Inflammatory macrophage treated with lipopolysaccharide for 1 hour (primary cell): ENCODE measurements at regions not wholly inside any gene's neighbourhood (a gene's known extent, or its start where the extent isn't known, plus 50 kb on each side); places are given as distances from the start of the nearest gene placed in this dataset.

Source experiments
- DNase-seq, 2 donors: peaks; one replicate each; pipeline ENCODE4 v3.0.0-alpha.2; 2020 to 2022

DNA sequence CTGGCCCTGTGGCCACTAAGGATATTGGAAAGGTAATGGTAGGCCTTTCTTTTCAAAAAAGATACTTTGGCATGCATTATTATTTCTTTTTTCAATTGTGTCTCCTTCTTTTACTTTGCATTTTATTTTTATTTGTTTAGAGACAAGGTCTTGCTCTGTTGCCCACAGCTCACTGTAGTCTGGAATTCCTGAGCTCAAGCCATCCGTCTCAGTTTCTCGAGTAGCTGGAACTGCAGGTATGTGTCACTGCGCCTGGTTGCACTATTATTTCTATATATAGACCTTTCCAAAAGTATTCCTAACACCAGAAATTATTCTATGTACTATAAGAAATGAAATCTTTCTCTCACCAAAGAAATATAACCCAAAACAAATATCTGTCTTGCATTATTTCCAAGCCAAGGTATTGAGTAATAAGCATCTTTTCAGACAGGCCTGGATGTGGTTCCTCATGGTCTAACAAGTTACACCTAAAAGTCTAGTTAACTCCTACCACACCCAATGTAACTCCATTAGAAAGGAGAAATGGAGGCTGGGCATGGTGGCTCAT is 500.8 kb upstream of the ANKRD30A start:
- DNase-seq = no peak

DNA sequence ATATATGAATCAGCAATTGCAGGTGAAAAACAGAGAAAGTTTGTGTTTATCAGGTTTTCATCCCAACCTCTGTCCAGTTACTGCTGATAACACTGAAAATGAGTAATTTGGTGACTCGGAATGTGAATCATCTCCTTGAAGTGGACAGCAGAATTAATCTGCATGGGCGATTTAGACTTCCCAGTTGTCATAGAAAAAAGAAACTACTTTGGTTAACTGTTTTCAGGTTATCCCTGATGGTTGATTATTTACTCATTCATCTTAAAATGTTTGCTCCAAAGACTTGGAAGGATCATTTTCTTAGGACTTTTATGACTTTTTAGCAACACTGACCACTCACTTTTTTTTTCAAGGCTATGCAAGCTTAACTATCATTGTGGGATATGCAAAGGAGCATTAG is 504.1 kb upstream of the ANKRD30A start:
- DNase-seq = no peak

DNA sequence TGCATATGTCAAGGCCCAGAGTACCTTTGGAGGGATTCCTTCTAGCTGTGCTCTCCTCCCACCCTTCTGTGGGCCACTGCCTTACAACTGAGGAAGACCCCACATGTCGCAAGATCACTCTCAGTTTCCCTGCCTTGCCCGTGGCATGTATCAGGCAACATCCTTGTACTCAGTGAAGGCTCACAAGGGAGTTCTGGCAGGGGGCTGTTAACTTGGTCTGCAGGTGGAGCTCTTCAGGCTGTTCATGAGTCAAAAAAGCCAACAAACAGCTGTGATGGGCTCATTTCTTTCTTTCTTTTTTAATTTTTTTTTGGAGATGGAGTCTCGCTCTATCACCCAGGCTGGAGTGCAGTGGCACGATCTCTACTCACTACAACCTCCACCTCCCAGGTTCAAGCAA is 513.0 kb upstream of the ANKRD30A start:
- no peak for DNase-seq

DNA sequence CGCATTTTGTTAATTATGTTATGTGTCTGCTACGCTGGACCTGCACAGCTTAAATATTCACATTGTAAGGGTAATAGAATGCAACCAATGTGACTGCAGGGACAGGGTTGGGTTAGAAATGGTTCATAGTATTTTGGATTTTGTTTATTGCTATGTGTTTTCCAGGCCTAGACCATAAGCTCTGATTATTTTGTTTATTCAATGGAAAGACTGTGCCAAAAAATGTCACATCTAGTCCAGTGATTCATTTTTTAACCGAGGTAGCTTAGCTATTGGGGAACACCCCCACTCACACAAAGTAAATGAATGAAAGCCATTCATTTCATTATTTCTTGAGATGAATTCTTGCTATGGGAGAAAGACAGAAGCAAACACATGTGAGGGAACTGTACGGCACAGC is 516.5 kb upstream of the ANKRD30A start:
- no peak for DNase-seq

DNA sequence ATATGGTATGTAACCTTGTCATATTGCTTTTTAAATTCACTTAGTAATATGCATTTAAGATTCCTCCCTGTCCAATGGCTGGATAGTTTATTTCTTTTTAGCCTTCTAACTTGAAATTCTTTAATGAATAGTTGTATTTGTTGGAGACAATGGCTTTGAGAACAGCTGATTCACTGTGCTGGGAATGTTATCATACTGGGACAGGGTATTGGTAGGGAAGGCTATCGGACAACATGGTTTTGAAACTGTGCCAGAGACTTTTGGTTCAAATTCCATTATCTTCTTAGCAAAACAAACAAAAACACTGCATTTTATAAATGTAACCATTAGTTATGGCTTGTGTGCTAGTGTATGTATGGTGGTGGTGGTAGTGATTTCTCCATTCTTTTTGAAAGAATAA is 517.1 kb upstream of the ANKRD30A start:
- DNase-seq = no peak

DNA sequence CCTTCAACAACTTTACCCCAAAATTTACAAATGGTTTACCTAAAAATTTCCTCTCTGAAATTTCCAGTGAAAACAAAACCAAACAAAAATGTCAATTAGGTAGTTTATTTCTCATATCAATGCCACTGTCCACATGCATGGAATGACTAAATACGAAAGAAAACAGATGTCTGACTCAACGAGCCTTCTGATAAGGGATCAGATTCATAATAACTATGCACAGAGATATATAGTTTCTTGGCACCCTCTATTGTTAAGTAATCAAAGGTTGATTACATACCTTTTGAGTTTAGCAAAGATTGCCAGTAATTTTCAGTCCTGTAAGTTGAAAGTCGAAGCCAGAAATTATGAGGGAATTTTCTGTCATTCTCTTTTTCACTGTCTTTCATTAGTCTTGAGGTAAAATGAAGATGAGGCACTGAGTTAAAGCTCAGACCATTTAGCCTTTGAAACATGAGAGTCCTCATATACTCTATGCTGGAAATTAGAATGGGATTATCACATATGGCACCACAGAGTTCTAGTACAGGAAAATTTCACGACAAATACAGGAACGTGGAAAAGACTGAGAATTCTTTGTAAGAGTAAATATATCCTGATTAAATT is 519.1 kb upstream of the ANKRD30A start:
- no peak for DNase-seq

DNA sequence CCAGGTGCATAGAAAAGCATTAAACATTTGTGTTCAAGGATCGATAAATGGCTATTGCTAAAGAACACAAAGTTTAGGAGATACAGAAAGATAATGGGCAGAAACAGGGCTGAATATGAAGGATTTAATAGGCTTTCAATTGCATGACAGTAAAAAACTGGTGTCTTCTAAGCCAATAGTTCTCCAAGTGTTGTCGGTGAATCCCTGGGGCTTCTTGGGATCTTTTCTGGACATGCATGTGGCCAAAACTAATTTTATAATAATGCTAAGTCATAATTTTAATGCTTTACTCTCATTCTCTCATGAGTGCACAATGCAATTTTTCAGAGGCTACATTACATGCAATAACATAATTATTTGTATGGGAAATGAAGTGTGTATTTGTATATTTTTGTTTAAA is 521.1 kb upstream of the ANKRD30A start:
- DNase-seq = no peak

DNA sequence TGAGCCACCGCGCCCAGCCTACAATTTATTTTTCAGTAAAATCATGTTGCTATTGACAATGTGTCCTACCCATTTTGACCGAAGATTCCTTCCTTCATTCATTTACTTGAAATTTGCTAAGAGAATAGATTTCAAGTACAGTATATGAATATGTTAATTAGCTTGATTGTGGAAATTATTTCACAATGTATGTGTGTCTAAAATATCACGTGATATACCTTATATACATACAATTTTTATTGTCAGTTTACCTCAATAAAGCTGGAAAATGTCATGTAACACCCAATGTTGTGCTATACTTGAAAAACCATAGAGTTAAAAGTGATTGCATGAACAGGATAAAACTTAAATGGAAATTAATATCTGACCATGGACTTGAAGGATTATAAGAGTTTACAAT is 521.7 kb upstream of the ANKRD30A start:
- no peak for DNase-seq

DNA sequence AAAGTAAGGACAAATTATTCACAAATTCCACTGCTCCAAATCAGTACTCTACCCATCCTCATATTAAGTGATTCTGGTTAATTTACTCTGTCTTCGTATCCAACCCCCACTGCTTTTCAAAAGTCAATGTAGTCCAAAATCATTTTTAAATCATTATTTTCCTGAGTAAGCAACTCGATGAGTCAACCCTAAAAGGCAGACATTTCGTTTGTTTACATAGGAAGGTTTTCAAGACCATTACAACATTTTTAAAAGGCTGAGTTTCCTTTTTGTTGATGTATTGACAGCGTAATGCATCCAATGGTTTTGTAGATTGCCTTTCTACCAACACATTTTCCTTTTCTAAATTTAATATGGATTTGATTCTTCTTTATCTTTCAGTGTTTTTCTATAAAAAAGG is 523.0 kb upstream of the ANKRD30A start:
- no peak for DNase-seq

DNA sequence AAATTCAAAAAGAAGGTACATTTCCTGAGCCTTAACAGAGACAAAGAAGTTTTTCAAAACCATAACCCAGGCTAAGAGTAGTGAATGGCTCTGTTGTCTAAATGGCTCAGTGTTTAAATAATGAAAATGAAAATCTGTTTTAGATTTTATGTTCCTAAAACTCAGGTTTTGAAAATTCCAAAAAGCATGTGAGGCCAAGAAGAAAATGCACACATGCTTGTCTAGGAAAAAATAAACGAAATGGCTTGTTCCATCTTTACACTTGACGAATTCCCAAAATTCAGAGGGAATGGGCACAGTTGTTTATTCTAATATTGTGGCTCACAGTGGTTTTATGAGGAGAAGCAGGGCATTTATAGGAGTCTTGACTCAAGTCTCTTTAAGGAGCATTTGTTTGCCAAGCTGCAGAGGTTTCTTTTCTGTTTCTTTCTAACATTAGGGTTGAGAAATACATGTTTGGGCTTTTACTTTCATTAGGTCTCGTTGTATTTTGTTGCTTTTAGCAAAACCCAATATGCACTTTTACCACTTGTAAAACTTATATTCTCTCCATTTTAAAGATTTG is 527.6 kb upstream of the ANKRD30A start:
- no peak for DNase-seq

DNA sequence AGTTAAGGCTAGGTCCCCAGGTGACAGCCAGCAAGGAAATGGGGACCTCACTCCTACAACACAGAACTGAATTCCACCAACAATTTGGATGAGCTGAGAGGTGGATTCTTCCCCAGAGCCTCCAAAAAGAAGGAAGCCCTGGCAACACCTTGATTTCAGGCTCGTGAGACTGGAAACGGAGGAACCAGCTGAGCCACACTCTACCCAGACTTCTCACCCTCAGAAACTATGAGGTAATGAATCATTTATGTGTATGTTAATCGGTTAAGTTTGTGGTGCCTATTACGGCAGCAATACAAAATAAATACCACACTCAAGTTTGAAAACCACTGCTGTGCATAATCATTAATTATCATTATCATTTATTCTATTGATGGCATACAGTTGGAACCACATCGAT is 532.4 kb upstream of the ANKRD30A start:
- no peak for DNase-seq

DNA sequence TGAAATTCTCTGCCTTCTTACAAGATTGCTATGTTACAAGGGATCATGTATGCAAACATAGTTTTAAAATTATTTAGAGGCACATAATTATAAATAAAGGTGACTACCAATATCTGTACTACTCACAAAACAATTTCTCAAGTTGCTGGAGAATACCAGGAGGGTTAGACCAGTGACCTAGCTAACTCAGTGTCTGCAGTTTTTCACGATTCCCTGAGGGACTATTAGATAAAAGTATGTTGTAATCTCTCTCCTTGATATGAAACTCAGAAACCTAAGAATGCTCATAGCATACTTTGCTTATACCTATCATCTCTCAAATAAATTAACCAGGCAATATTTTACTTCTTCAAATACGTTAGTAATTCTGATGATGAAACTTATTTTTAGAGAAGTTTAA is 534.0 kb upstream of the ANKRD30A start:
- no peak for DNase-seq

DNA sequence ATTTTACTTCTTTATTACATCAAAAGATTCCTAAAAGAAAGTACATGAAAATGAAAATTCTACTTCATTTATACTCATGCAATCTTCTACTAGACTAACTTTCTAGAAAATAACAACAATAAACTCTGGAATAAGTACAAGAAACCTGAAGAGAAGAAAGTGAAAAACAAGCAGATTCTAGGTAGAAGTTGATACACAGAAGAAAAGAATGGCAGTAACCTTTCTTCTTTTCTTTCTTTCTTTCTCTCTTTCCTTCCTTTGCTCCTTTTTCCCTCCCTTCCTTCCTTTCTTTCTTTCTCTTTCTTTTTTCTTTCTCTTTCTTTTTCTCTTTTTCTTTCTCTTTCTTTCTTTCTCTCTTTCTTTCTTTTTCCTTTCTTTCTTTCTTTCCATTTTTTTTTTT is 541.7 kb upstream of the ANKRD30A start:
- DNase-seq = no peak

DNA sequence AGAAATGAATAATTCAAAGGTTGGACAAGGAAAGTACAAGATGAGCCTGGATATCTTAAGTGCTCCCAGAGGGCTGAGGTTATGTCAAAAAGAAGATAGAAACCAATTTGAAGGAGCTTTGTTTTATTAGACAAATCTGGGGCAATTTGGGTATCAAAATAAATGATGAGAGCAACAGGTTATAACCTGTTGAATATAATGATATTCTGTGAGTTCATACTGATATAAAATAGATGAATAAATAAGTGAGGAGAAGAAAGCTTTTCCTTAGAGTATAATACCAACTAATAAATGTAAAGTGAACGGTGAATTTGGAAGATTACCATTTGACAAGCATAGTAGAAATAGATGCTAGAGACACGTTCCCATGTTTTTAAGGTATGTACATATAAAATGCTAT is 544.2 kb upstream of the ANKRD30A start:
- no peak for DNase-seq

DNA sequence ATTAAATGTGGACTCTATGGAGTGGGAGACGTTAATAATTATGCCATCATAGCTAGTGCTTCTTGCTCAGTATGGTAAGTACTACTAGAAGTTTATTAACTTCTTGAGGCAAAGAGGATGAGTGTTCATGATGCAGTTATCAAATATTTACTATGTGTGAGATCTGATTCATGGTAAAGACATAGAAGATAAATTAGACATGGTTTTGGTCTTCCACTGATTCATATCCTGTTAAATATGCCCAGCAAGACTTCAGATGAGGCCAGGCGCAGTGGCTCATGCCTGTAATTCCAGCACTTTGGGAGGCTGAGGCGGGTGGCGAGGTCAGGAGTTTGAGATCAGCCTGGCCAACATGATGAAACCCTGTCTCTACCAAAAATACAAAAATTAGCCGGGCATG is 547.1 kb upstream of the ANKRD30A start:
- DNase-seq = no peak

DNA sequence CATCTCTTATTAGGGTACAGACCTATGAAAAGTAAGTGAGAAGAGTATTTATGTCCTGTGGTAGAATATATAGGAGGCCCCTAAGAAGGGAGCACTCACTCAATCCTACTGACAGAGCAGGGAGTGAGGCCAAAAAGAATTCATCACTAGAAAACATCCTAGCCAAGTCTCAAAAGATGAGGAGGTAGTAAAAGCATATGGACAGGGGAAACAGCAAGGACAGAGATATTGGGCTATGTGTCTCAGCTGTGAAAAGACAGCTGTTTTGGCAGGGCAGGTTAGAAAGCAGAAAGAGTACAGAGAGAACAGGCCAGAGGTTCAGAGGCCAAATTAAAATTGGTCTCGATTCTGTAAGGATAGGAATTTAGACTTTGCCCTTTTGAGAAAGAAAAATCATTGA is 548.3 kb upstream of the ANKRD30A start:
- DNase-seq = no peak

DNA sequence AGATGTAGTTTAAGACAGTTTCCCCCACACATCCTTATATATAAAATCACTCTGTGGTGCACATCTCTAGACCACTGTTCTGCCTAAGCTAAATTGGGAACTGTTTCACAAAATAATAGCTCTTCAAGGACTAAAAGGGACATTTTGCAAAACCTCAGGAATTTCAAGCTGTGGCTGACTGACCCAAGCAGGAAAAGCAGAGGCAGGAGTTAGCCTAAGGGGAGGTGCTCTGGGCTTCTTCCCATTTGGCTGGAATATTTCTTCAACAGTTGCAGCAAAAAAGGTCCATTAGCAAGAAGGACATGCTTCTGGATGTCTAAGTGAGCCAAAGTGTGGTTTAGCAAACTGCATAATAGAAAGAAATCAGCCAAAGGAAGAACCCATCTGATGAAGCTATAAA is 551.2 kb upstream of the ANKRD30A start:
- DNase-seq = no peak

DNA sequence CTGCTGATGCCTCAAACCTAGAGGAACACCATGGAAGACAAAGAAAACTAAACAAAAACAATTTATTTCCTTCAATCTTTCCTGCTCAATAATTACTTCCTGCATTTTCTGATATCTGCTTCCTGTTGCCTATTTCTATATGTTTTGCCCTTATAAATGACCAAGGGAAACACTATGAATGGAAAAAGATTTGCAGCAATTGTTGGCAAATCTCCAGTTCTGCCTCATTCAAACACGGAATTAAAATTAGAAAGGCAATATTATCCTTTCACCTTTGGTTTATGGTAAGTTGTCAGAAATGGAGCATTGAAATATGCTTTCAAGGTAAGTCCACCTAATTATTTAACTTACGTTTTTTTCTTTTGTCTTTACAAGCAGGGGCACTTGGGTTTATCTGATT is 552.2 kb upstream of the ANKRD30A start:
- no peak for DNase-seq

DNA sequence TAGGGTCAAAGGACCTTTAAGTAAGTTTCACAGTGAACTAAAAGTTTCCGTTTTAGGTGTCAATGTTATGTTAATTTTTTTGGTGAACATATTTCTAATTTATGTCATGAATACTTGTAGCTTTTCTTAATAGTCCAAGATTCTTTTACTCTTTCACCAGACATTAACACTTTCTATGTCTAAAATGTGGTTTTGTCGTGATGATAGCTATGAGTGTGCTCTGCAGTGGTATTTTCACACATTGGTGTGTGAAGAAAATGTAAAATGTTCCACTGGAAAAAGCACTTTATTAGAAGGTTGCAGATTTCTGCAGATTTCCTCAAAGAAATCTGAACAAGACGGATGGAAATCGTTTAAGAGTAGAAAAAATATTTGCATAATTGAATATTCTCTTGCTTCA is 561.0 kb upstream of the ANKRD30A start:
- no peak for DNase-seq

DNA sequence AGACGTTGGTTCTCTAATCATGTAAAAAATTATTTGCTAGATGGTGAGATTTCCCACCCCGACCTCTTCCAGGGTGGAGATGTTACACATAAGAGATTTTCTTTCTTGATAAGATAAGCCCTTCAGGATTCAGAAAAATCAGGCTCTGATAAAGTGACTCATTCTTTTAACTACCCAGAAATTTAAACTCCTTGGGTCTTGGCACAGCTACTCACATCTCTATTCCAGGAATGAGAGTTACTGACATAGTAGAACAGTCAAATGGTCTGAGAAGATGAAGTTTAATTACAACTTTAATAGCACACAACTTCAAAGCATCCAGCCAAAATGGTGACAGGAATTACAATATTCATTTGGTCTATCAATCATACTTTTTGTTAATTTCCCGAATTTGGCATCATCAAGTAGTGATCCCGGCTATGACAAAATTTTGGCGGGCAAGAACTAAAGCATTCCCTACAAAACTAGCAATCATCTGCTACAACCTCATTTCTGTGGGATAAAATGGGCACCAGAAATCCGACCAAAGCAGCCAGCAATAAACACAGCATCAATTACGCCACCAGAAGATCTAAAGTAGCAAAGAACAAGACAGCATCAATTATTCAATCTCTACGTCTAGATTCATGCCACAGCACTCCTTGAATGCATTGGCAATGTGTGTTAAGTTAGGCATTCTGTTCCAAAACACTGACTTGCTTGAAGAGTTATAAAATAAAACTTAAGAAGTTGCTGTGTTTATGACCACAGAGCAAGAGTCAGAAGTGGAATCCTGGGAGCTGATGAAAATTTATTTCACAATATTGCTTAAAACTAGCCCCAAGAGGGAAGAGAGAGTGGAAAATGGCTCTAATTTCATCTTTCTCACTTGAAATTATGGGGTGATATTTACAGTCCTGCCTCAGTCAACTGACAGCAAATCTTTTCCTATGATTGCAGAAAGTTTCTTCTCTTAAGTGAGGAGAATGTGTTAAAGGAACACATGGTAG is 565.7 kb upstream of the ANKRD30A start:
- DNase-seq = no peak

DNA sequence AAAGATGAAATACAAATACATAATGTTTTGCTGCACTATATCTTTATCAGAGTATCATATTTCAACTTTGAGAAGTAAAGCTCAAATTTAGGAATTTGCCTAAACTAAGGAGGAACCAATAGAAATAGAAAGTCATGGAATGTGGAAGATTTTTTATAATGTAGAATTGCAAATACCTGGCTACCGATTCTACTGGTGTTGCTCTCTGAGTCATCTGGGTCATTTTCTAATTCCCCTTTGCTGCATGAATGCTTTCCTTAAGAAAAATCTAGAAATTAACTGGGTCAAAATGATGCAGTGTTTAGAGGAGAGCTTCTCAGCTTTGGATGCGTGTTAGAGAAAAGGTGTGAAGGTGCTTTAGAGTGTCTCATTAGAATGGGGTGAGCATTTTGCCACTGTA is 568.9 kb upstream of the ANKRD30A start:
- no peak for DNase-seq

DNA sequence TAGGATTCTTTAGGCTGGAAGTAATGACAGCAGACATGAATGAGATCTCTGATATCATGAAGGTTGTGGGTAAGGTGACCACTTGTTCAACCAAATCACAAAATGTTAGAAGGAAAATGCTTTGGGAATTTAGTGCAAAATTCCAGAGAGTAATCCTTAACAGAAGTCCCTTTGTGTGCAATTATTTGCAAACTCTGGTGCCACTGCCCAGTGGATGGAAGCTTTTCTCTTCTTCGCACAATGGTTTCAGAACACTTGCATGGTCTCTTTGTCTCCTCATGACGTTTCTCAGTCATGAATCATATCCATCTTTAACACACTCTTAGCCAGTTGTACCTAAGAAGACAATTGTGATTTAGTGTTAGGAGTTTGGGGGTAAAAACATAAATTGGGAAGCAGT is 570.4 kb upstream of the ANKRD30A start:
- no peak for DNase-seq

DNA sequence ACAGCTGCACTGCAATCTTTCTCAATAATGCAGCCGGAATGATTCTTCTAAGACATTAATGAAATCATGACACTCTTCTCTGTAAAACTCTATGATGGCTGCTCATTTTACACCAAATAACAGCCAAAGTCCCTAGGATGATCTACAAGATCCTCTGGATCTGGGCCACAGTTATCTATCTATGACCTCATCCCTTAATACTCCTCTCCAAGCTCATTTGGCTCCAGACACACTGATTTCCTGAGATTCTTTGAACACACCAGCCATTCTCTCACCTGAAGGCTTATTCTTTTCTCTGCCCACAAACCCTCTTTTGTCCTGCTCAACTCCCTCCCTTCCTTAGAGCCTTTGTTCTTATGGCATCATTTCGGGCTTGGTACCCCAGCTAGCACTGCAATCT is 577.4 kb upstream of the ANKRD30A start:
- no peak for DNase-seq

DNA sequence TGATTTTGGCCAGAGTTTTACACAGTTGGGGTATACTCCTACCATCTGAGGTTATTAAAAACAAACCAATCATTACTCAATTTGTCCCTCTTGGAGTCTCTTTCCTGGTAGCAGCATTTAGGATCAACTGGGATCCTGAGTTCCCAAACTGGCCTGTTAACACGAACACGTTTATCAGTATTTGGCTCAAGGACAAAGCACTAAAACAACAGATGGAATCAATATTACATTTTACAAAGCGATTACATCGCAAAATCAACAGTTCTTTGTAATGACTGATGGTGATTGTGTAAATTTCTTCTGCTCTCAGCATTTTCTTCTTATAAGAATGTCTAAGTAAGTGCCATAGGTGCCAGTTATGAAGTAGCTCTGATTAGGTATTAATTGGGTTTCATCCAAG is 582.9 kb upstream of the ANKRD30A start:
- no peak for DNase-seq
